ENCODE measurements at regions not wholly inside any gene's neighbourhood (a gene's known extent, or its start where the extent isn't known, plus 50 kb on each side); places are given as distances from the start of the nearest gene placed in this dataset.
A peak's percentile ranks its signal among the peaks of the same experiment; 100 is the strongest.

DNA sequence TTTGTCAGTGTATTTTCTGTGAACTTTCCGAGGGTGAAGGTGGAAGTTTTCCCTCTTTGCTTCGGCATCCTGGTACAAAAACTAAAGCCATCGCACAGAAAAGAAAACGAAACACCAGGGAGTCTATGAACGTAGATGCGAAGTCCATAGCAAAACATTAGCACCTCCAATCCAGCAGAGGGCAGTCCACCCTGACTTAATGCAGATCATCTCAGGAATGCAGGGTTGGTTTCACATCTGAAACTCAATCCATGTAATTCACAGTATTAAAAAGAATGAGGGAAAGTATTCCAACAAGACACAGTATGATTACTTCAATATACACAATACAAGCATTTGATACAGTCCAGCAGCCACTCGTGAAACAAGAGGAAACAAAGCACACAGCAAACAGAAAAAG is 70.8 kb downstream of the RTP5 start:
- Histone ChIP-seq H3K4me3 (no peak overlapping the region), H3K27me3 (replicated peaks in 1 of 7) (no peaks in the 10 kb centered on the region), H3K27ac (no peak overlapping the region), H3K9me3 (peaks cover 0 to 5% (median 0%) of the 10 kb centered on the region in 8 donors), H3K4me1 (peaks cover 0 to 7% (median 0%) of the 10 kb centered on the region in 6 donors), H3K36me3 (peaks cover 0 to 3% (median 0%) of the 10 kb centered on the region in 6 donors)
- DNase-seq = no peak
- TF ChIP-seq, protein P1, sequence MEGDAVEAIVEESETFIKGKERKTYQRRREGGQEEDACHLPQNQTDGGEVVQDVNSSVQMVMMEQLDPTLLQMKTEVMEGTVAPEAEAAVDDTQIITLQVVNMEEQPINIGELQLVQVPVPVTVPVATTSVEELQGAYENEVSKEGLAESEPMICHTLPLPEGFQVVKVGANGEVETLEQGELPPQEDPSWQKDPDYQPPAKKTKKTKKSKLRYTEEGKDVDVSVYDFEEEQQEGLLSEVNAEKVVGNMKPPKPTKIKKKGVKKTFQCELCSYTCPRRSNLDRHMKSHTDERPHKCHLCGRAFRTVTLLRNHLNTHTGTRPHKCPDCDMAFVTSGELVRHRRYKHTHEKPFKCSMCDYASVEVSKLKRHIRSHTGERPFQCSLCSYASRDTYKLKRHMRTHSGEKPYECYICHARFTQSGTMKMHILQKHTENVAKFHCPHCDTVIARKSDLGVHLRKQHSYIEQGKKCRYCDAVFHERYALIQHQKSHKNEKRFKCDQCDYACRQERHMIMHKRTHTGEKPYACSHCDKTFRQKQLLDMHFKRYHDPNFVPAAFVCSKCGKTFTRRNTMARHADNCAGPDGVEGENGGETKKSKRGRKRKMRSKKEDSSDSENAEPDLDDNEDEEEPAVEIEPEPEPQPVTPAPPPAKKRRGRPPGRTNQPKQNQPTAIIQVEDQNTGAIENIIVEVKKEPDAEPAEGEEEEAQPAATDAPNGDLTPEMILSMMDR (IDR thresholded peaks at IDR 0.05 in 8 of 11, conservative IDR thresholded peaks at IDR 0.05 in 3 of 11) = peak in 3 of 11 experiments; percentile 12 to 22 (median 16)
- no peak for TF ChIP-seq POLR2AphosphoS5 (IDR thresholded peaks at IDR 0.05)
- intact Hi-C loops (cut with DNase I; ENCODE audit: low total_unique reads) = no loop called here
- WGBS, 5 donors = 91 to 95% (median 93%) methylated on average over 7 of the region's 7 CpGs

DNA sequence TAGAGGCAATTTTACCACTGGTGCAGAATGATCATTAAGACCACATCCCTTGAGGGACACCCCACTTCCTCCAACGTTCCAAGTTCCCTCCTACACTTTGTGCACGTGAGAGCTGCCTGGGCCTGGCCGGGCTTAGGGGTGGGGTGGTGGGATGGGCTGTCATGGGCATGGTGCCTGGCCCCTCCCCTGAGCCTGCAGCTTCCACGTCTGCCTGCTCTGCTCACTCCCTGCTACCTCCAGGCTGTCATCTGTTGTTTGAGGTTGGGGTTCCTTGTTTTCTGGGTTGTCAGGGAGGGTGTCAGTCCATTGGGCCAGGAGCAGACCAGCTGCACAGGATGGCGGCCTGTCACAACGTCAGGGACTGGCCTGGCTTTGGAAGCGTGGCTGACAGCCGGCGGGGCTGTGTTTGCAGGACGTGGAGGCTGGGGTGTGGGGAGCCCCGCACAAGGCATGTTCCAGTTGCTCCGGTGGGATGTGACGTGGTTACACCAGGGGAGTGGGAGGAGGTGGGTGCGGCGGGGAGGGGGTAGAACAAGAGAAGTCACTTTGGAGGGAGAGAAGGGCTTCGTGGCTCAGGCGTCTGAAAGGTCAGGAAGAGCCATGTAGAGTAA is 72.3 kb downstream of the RTP5 start:
- no peak overlapping the region for H3K4me3 ChIP-seq
- peaks cover 0 to 3% (median 0%) of the 10 kb centered on the region in 6 donors for H3K36me3 ChIP-seq
- 53 to 57% (median 54%) methylated on average over 17 of the region's 17 CpGs for WGBS, 5 donors
- peaks cover 0 to 4% (median 0%) of the 10 kb centered on the region in 8 donors for H3K9me3 ChIP-seq
- H3K27me3 ChIP-seq (replicated peaks in 1 of 7) = no peaks in the 10 kb centered on the region
- TF ChIP-seq, protein P1 (IDR thresholded peaks at IDR 0.05 in 8 of 11, conservative IDR thresholded peaks at IDR 0.05 in 3 of 11) = no peak
- TF ChIP-seq POLR2AphosphoS5 (IDR thresholded peaks at IDR 0.05) (no peak), POLR2A (IDR thresholded peaks at IDR 0.05) (no peak)
- H3K4me1 ChIP-seq = peaks cover 0 to 7% (median 0%) of the 10 kb centered on the region in 6 donors
- intact Hi-C loops (cut with DNase I; ENCODE audit: low total_unique reads) = no loop called here
- no peak overlapping the region for H3K27ac ChIP-seq
- peak; percentile 62 for DNase-seq

GRCh38 chr2:241942416-241943208 is 73.1 kb downstream of the RTP5 start:
- DNase-seq = peak; percentile 38
- Histone ChIP-seq H3K27ac (no peak overlapping the region), H3K4me3 (no peak overlapping the region), H3K9me3 (peaks cover 0 to 4% (median 0%) of the 10 kb centered on the region in 8 donors), H3K4me1 (peaks cover 0 to 7% (median 0%) of the 10 kb centered on the region in 6 donors), H3K36me3 (no peaks in the 10 kb centered on the region), H3K27me3 (replicated peaks in 1 of 7) (no peaks in the 10 kb centered on the region)
- 91 to 95% (median 94%) methylated on average over 19 of the region's 19 CpGs for WGBS, 5 donors
- TF ChIP-seq POLR2AphosphoS5 (IDR thresholded peaks at IDR 0.05) (no peak), POLR2A (IDR thresholded peaks at IDR 0.05) (no peak)
- TF ChIP-seq, protein P1 (IDR thresholded peaks at IDR 0.05 in 8 of 11, conservative IDR thresholded peaks at IDR 0.05 in 3 of 11) = no peak
- intact Hi-C loops (cut with DNase I; ENCODE audit: low total_unique reads) = no loop called here

DNA sequence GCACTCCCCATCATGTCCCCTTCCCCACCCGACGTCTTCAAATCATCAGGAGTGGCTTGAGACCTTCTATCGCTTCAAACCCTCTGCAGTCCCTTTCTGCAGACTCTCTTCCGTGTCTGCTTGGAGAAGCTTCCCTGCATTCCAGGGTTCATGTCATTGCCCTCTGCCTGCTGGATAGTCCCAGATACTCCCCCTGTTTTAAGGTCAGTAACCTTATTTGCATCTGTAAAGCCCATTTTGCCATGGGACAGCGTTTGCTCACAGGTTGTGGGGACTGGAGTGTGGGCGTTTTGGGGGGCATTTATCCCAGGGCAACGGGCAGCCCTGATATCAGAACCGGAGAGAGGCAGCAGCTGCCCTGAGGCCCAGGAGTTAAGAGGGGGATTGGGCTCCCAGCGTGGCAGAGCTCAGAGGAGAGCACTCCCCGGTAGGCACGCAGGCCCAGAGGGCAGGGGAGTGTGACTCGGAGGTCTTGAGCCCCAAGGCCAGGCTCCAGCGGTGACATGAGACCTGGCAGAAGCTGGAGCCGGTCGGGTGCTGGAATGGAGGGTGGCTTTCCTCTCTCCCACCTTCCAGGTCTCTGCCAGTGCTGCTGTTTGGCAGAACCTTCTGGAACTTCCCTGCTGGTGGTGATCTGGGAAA is 73.8 kb downstream of the RTP5 start:
- Histone ChIP-seq H3K27me3 (replicated peaks in 1 of 7) (no peaks in the 10 kb centered on the region), H3K27ac (no peak overlapping the region), H3K4me3 (no peak overlapping the region), H3K9me3 (peaks cover 0 to 4% (median 0%) of the 10 kb centered on the region in 8 donors), H3K36me3 (no peaks in the 10 kb centered on the region), H3K4me1 (peaks cover 0 to 7% (median 0%) of the 10 kb centered on the region in 6 donors)
- TF ChIP-seq POLR2AphosphoS5 (IDR thresholded peaks at IDR 0.05) (no peak), POLR2A (IDR thresholded peaks at IDR 0.05) (no peak)
- TF ChIP-seq, protein P1 (IDR thresholded peaks at IDR 0.05 in 8 of 11, conservative IDR thresholded peaks at IDR 0.05 in 3 of 11) = no peak
- 85 to 91% (median 88%) methylated on average over 15 of the region's 15 CpGs for WGBS, 5 donors
- DNase-seq = peak; percentile 66
- intact Hi-C loops (cut with DNase I; ENCODE audit: low total_unique reads) = no loop called here
